ENCODE measurements at regions not wholly inside any gene's neighbourhood (a gene's known extent, or its start where the extent isn't known, plus 50 kb on each side); places are given as distances from the start of the nearest gene placed in this dataset.
"Not testable (repeated sequence)": the region's sequence is repeated elsewhere in the genome, so short reads cannot be mapped to it uniquely, and the experiment has no call there.

DNA sequence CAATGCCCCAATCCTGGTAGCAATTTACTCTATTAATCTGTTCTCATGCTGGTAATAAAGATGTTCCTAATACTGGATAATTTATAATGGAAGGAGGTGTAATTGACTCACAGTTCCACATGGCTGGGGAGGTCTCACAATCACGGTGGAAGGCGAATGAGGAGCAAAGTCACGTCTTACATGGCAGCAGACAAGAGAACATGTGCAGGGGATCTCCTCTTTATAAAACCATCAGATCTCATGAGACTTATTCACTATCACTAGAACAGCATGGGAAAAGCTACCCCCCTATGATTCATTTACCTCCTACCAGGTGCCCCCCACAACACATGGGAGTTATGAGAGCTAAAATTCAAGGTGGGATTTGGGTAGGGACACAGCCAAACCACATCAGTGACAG lies 872.2 kb downstream of the ANKRD7 start:
- FAIRE-seq = no peak
- TF ChIP-seq, protein P1, sequence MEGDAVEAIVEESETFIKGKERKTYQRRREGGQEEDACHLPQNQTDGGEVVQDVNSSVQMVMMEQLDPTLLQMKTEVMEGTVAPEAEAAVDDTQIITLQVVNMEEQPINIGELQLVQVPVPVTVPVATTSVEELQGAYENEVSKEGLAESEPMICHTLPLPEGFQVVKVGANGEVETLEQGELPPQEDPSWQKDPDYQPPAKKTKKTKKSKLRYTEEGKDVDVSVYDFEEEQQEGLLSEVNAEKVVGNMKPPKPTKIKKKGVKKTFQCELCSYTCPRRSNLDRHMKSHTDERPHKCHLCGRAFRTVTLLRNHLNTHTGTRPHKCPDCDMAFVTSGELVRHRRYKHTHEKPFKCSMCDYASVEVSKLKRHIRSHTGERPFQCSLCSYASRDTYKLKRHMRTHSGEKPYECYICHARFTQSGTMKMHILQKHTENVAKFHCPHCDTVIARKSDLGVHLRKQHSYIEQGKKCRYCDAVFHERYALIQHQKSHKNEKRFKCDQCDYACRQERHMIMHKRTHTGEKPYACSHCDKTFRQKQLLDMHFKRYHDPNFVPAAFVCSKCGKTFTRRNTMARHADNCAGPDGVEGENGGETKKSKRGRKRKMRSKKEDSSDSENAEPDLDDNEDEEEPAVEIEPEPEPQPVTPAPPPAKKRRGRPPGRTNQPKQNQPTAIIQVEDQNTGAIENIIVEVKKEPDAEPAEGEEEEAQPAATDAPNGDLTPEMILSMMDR (optimal IDR thresholded peaks at IDR 0.05 in 1 of 3, IDR thresholded peaks at IDR 0.05 in 1 of 3, conservative IDR thresholded peaks at IDR 0.05 in 1 of 3; ENCODE audit: extremely low read depth in 1 of 3, insufficient read depth in 2 of 3, low read length in 3 of 3) = no peak
- TF ChIP-seq EZH2 (IDR thresholded peaks at IDR 0.05; ENCODE audit: low read length) = no peak
- Histone ChIP-seq H3K4me2 (ENCODE audit: control insufficient read depth, extremely low read depth, insufficient read depth, low read depth, low read length) (no peak overlapping the region), H4K20me1 (ENCODE audit: control insufficient read depth, extremely low read depth, insufficient read depth, low read length) (no peaks in the 10 kb centered on the region), H3K36me3 (ENCODE audit: control insufficient read depth in 2 of 2, extremely low read depth in 1 of 2, insufficient read depth in 2 of 2, low read length in 2 of 2) (no peaks in the 10 kb centered on the region), H3K27me3 (ENCODE audit: control insufficient read depth, extremely low read depth, insufficient read depth, low read length) (no peaks in the 10 kb centered on the region), H3K9ac (ENCODE audit: control insufficient read depth, extremely low read depth, insufficient read depth, low read length) (no peak overlapping the region), H3K9me3 (ENCODE audit: control insufficient read depth, low read depth, low read length) (no peaks in the 10 kb centered on the region), H3K4me3 (ENCODE audit: control insufficient read depth in 2 of 3, extremely low read depth in 1 of 3, insufficient read depth in 2 of 3, low read depth in 1 of 3, low read length in 3 of 3) (no peak overlapping the region), H3K4me1 (ENCODE audit: control insufficient read depth, extremely low read depth, insufficient read depth, low read length) (no peaks in the 10 kb centered on the region), H3K79me2 (ENCODE audit: control insufficient read depth, insufficient read depth, low read length) (no peaks in the 10 kb centered on the region), H3K27ac (ENCODE audit: control insufficient read depth, insufficient read depth, low read length) (no peak overlapping the region), H2AFZ (ENCODE audit: control insufficient read depth, low read length) (no peak overlapping the region), H3K9me1 (ENCODE audit: control insufficient read depth, extremely low read depth, insufficient read depth, low read length) (no peaks in the 10 kb centered on the region)
- dilution Hi-C loops (cut with MboI; ENCODE audit: extremely low pct_ligation_motif_present, low sequenced_read_pairs) = no loop called here
- DNase-seq (ENCODE audit: low read depth, low spot score) = no peak

DNA sequence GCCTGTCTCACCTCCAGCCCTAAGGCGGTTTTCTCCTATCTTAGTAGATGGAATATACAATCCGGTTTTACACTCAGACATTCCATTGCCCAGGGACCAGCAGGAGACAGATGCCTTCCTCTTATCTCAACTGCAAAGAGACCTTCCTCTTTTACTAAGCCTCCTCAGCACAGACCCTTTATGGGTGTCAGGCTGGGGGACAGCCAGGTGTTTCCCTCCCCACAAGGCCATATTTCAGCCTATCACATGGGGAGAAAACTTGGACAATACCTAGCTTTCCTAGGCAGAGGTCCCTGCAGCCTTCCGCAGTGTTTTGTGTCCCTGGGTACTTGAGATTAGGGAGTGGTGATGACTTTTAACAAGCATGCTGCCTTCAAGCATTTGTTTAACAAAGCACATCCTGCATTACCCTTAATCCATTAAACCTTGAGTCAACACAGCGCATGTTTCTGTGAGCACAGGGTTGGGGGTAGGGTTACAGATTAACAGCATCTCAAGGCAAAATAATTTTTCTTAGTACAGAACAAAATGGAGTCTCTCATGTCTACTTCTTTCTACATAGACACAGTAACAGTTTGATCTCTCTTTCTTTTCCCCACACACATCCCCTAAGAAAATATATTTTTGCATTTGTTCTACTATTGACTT lies 876.2 kb downstream of the ANKRD7 start:
- H3K4me3 ChIP-seq (ENCODE audit: control insufficient read depth in 2 of 3, extremely low read depth in 1 of 3, insufficient read depth in 2 of 3, low read depth in 1 of 3, low read length in 3 of 3); H3K79me2 ChIP-seq (ENCODE audit: control insufficient read depth, insufficient read depth, low read length); H3K27ac ChIP-seq (ENCODE audit: control insufficient read depth, insufficient read depth, low read length); dilution Hi-C loops (cut with MboI; ENCODE audit: extremely low pct_ligation_motif_present, low sequenced_read_pairs); H3K9ac ChIP-seq (ENCODE audit: control insufficient read depth, extremely low read depth, insufficient read depth, low read length); H3K9me3 ChIP-seq (ENCODE audit: control insufficient read depth, low read depth, low read length); H2AFZ ChIP-seq (ENCODE audit: control insufficient read depth, low read length); FAIRE-seq; H3K9me1 ChIP-seq (ENCODE audit: control insufficient read depth, extremely low read depth, insufficient read depth, low read length); H3K36me3 ChIP-seq (ENCODE audit: control insufficient read depth in 2 of 2, extremely low read depth in 1 of 2, insufficient read depth in 2 of 2, low read length in 2 of 2); H3K27me3 ChIP-seq (ENCODE audit: control insufficient read depth, extremely low read depth, insufficient read depth, low read length); H4K20me1 ChIP-seq (ENCODE audit: control insufficient read depth, extremely low read depth, insufficient read depth, low read length); DNase-seq (ENCODE audit: low read depth, low spot score); H3K4me2 ChIP-seq (ENCODE audit: control insufficient read depth, extremely low read depth, insufficient read depth, low read depth, low read length); H3K4me1 ChIP-seq (ENCODE audit: control insufficient read depth, extremely low read depth, insufficient read depth, low read length): not testable (repeated sequence)

DNA sequence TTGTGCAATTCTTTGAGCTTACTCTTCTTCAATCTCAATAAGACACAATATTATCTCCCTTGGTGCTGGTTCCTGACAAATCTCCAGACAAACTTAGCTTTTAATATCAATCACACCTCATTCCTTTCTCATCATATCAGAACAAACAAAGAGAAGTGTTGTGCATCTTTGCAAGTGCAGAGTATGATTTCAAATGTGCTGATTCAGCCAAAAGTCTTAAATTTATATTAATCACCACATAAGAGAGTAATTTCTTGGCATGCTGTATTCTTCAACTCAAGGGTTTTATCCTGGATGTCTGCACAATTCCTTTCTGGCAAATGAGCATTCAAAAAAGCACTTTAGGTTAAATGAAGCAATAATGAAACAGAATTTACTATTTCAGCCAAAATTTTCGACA lies 877.8 kb downstream of the ANKRD7 start:
- dilution Hi-C loops (cut with MboI; ENCODE audit: extremely low pct_ligation_motif_present, low sequenced_read_pairs) = no loop called here
- DNase-seq (ENCODE audit: low read depth, low spot score) = no peak

More for the DNA sequence above, 877.8 kb downstream of the ANKRD7 start:
- Histone ChIP-seq H3K27ac (ENCODE audit: control insufficient read depth, insufficient read depth, low read length) (no peak overlapping the region), H3K36me3 (ENCODE audit: control insufficient read depth in 2 of 2, extremely low read depth in 1 of 2, insufficient read depth in 2 of 2, low read length in 2 of 2) (no peaks in the 10 kb centered on the region), H3K9ac (ENCODE audit: control insufficient read depth, extremely low read depth, insufficient read depth, low read length) (no peak overlapping the region), H2AFZ (ENCODE audit: control insufficient read depth, low read length) (no peak overlapping the region), H3K4me1 (ENCODE audit: control insufficient read depth, extremely low read depth, insufficient read depth, low read length) (no peaks in the 10 kb centered on the region), H3K9me1 (ENCODE audit: control insufficient read depth, extremely low read depth, insufficient read depth, low read length) (no peaks in the 10 kb centered on the region), H3K4me2 (ENCODE audit: control insufficient read depth, extremely low read depth, insufficient read depth, low read depth, low read length) (no peak overlapping the region), H3K9me3 (ENCODE audit: control insufficient read depth, low read depth, low read length) (no peaks in the 10 kb centered on the region), H3K27me3 (ENCODE audit: control insufficient read depth, extremely low read depth, insufficient read depth, low read length) (no peaks in the 10 kb centered on the region), H3K79me2 (ENCODE audit: control insufficient read depth, insufficient read depth, low read length) (no peaks in the 10 kb centered on the region), H3K4me3 (ENCODE audit: control insufficient read depth in 2 of 3, extremely low read depth in 1 of 3, insufficient read depth in 2 of 3, low read depth in 1 of 3, low read length in 3 of 3) (no peak overlapping the region), H4K20me1 (ENCODE audit: control insufficient read depth, extremely low read depth, insufficient read depth, low read length) (no peaks in the 10 kb centered on the region)
- FAIRE-seq = no peak
- no peak for TF ChIP-seq EZH2 (IDR thresholded peaks at IDR 0.05; ENCODE audit: low read length)
- TF ChIP-seq, protein P1 (optimal IDR thresholded peaks at IDR 0.05 in 1 of 3, IDR thresholded peaks at IDR 0.05 in 1 of 3, conservative IDR thresholded peaks at IDR 0.05 in 1 of 3; ENCODE audit: extremely low read depth in 1 of 3, insufficient read depth in 2 of 3, low read length in 3 of 3) = no peak

Measured in keratinocyte (primary cell).